Activated T-helper 17 cell treated with anti-CD3 and anti-CD28 coated beads, Interleukin-2, amount 50 U/mL, for 72 hours (primary cell): ENCODE measurements at regions not wholly inside any gene's neighbourhood (a gene's known extent, or its start where the extent isn't known, plus 50 kb on each side); places are given as distances from the start of the nearest gene placed in this dataset.

Source experiments
- ATAC-seq: fragments of 150-1000 bp; cut with Tn5 transposase; replicated peaks from 2 replicates; pipeline ENCODE4 v1.10.0; 2021; ENCODE audit warnings: mild to moderate bottlenecking, moderate library complexity
- H3K27ac Mint-ChIP-seq: one replicate; pipeline ENCODE4 v1.8.0; 2022; ENCODE audit warnings: mixed read lengths
- H3K27me3 Mint-ChIP-seq: one replicate; pipeline ENCODE4 v1.8.0; 2022; ENCODE audit warnings: mixed read lengths
- H3K36me3 Mint-ChIP-seq: one replicate; pipeline ENCODE4 v1.8.0; 2022; ENCODE audit warnings: low read depth, mild to moderate bottlenecking, mixed read lengths
- H3K4me1 Mint-ChIP-seq: one replicate; pipeline ENCODE4 v1.8.0; 2022; ENCODE audit warnings: mixed read lengths
- H3K4me3 Mint-ChIP-seq: one replicate; pipeline ENCODE4 v1.8.0; 2022; ENCODE audit warnings: mild to moderate bottlenecking, mixed read lengths
- H3K9me3 Mint-ChIP-seq: one replicate; pipeline ENCODE4 v1.8.0; 2022; ENCODE audit warnings: mixed read lengths

DNA sequence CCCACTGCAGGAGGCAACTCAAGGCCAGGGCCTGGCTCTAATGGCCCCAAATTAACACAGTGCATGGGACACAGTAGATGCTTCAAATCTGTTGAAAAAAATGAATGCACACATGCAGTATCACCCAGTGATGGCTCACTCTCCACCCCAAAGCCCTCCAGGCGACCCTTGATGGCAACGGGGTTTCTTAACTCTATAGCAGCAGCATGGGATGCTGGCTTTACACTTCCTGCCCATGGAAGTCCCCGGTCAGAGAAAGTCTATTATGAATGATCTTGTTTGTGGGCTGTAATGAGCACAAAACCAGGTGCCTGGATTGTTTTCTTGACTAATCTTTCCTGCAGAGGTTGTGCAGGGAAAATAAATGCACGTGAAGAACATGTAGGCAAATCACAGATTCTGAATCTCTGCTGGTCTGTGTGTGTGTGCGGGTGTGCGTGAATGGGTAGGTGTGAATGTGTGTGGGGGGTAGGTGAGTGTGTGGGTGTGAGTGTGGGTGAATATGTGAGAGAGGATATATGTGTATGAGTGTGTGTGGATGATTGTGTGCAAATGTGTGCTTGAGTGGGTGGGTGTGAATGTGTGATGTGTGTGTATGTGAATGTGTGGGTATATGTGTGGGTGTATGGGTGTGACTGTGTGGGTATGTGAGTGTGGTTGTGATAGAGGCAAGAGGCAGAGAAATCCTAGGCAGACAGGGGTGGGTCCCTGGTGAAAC, 60.1 kb upstream of the MLN start:
- Mint-ChIP-seq H3K27ac (no peak overlapping the region), H3K4me1 (peaks cover 23% of the 10 kb centered on the region), H3K27me3 (no peaks in the 10 kb centered on the region), H3K36me3 (no peaks in the 10 kb centered on the region), H3K9me3 (no peaks in the 10 kb centered on the region), H3K4me3 (no peak overlapping the region)
- ATAC-seq: peak; percentile 44

DNA sequence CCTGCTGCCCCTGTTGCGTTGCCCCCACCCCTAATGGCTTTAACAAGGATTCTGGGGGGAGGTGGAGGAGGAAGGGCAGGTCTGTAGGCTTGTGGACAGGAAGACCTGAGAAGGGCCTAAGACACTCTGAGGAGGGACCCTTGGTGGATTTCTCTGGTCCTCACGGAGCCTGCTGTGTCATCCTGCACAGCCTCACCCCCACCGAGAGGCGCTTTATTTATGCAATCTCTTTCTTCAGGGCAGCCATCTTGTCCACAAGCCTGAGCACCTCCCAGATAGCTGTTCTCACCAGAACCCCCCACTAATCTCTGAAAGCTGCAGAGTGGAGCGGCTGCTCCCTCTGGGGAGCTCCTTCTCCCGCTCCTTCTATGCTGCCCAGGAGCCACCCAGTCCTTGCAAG, 59.3 kb upstream of the MLN start:
- Mint-ChIP-seq H3K27ac (no peak overlapping the region), H3K27me3 (no peaks in the 10 kb centered on the region), H3K9me3 (no peaks in the 10 kb centered on the region), H3K4me3 (no peak overlapping the region), H3K4me1 (peaks cover 23% of the 10 kb centered on the region), H3K36me3 (no peaks in the 10 kb centered on the region)
- ATAC-seq: no peak

DNA sequence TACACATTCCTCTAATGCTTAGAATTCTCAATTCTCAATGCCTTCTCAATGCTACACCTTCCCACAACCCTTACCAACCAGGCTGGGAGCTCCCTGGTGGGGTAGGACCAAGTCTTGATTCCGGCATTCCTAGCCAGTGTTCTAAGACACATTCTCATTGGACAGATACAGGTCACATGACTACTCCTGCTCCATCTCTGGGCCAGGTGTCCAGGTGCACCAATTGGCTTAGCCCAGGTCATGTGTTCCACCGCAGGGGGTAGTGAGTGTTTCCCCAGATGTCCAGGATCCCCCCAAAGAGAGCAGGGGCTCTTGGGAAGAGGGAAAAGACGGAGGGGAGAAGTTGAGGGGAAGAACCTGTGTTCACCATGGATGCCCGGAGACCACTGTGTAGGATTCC, 58.7 kb upstream of the MLN start:
- Mint-ChIP-seq H3K36me3 (no peaks in the 10 kb centered on the region), H3K4me1 (peaks cover 23% of the 10 kb centered on the region), H3K4me3 (no peak overlapping the region), H3K27me3 (no peaks in the 10 kb centered on the region), H3K9me3 (no peaks in the 10 kb centered on the region), H3K27ac (no peak overlapping the region)
- ATAC-seq: no peak

DNA sequence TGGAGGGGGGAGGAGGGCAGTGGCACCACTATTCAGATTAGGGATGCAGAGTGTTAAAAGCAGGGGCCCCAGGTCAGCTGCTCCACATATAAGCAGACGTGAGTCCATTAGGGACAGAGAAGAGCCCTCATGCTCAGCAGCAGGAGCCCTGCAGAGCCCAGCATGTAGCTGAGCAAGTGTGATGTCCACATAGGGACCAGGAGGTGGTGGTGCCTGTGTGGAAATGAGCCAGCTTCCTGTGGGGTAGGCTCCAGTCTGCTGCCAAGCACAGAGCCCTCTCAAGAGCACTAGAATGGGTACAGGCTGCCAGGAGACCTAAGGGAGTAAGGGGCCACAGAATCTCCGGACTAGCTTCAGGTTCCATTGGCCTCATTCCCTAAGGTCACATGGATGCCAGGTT, 57.9 kb upstream of the MLN start:
- ATAC-seq: no peak
- Mint-ChIP-seq H3K27me3 (no peaks in the 10 kb centered on the region), H3K9me3 (no peaks in the 10 kb centered on the region), H3K27ac (no peak overlapping the region), H3K4me3 (no peak overlapping the region), H3K4me1 (peaks cover 23% of the 10 kb centered on the region), H3K36me3 (no peaks in the 10 kb centered on the region)

DNA sequence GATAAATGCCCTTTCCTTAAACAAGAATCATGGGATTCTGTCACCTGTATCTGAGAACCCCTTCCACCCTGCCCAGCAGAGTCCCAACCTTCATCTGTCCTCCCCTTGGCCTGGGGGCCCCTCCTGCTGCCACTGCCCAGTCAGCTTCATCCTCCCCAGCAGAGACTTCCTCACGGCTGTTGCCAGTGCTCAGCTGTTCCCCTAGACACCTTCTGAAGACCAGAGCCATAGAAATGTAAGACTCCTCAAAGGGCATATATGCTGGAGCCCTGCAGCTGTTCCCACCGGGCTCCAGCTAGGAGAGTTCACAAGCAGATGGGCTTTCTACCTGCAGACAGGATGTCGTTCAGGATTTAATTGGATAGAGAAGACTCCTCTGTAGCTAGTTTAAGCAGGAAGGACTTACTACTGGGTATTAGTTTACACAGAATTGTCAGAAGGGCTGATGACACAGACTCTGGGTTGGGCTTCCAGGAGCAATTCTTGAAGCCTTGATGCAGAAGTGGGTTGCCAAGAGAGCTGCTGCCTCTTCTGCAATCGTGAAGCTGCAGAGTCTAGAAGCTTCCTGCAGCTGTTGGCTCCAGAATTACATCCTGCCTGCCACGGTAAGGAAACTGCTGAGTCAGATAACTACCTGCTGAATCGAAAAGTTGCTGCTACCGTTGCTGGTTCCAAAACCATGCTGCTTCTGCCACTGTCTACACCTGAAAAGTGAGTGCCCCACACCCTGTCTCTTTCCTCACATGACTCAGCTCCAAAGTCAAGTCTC, 57.1 kb upstream of the MLN start:
- Mint-ChIP-seq H3K9me3 (no peaks in the 10 kb centered on the region), H3K36me3 (no peaks in the 10 kb centered on the region), H3K27ac (no peak overlapping the region), H3K4me1 (peaks cover 23% of the 10 kb centered on the region), H3K4me3 (peak overlapping the region; percentile 4), H3K27me3 (no peaks in the 10 kb centered on the region)
- peak; percentile 13 for ATAC-seq

- Mint-ChIP-seq H3K27me3 (no peaks in the 10 kb centered on the region), H3K4me1 (peaks cover 23% of the 10 kb centered on the region), H3K9me3 (no peaks in the 10 kb centered on the region), H3K27ac (no peak overlapping the region), H3K36me3 (no peaks in the 10 kb centered on the region), H3K4me3 (no peak overlapping the region)
- no peak for ATAC-seq
Observed at GRCh38 chr6:33860006-33860405, 56.2 kb upstream of the MLN start.

- Mint-ChIP-seq H3K4me1 (peaks cover 19% of the 10 kb centered on the region), H3K36me3 (no peaks in the 10 kb centered on the region), H3K27ac (no peak overlapping the region), H3K27me3 (peaks cover 7% of the 10 kb centered on the region), H3K4me3 (no peak overlapping the region), H3K9me3 (no peaks in the 10 kb centered on the region)
- ATAC-seq: no peak
Observed at GRCh38 chr6:33858804-33859505, 55.2 kb upstream of the MLN start.

GRCh38 chr6:33857932-33858475, 54.2 kb upstream of the MLN start:
- Mint-ChIP-seq H3K36me3 (no peaks in the 10 kb centered on the region), H3K4me1 (peaks cover 17% of the 10 kb centered on the region), H3K27ac (no peak overlapping the region), H3K9me3 (no peaks in the 10 kb centered on the region), H3K27me3 (peaks cover 7% of the 10 kb centered on the region), H3K4me3 (no peak overlapping the region)
- ATAC-seq: no peak

- H3K4me3 Mint-ChIP-seq: peak overlapping the region; percentile 9
- H3K27me3 Mint-ChIP-seq: peaks cover 7% of the 10 kb centered on the region
- ATAC-seq: peak; percentile 33
- no peaks in the 10 kb centered on the region for H3K36me3 Mint-ChIP-seq
- peaks cover 17% of the 10 kb centered on the region for H3K4me1 Mint-ChIP-seq
- no peaks in the 10 kb centered on the region for H3K9me3 Mint-ChIP-seq
- H3K27ac Mint-ChIP-seq: no peak overlapping the region
Observed at GRCh38 chr6:33857093-33857931, 53.5 kb upstream of the MLN start.

DNA sequence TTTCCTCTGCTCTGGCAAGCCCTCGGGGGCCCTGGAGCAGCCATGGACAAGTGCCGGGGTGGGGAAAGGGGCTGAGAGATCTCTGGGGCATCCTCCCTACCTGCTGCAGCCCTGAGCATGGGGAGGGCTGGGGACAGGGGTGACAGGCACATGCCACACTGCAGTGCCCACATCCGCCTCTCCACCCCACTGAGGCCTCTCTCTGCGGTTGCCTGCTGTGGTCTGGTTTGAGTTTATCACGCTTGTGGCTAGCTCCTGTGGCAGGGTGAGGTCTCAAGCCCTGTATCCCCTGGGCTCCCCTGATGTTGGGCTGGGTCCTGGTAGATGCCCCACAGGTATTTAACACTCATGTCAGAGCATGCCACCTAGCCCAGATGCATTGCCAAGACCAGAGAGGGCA, 52.9 kb upstream of the MLN start:
- Mint-ChIP-seq H3K27me3 (peaks cover 8% of the 10 kb centered on the region), H3K9me3 (no peaks in the 10 kb centered on the region), H3K4me1 (peaks cover 12% of the 10 kb centered on the region), H3K27ac (no peak overlapping the region), H3K4me3 (peak overlapping the region; percentile 9), H3K36me3 (no peaks in the 10 kb centered on the region)
- ATAC-seq: peak; percentile 94

DNA sequence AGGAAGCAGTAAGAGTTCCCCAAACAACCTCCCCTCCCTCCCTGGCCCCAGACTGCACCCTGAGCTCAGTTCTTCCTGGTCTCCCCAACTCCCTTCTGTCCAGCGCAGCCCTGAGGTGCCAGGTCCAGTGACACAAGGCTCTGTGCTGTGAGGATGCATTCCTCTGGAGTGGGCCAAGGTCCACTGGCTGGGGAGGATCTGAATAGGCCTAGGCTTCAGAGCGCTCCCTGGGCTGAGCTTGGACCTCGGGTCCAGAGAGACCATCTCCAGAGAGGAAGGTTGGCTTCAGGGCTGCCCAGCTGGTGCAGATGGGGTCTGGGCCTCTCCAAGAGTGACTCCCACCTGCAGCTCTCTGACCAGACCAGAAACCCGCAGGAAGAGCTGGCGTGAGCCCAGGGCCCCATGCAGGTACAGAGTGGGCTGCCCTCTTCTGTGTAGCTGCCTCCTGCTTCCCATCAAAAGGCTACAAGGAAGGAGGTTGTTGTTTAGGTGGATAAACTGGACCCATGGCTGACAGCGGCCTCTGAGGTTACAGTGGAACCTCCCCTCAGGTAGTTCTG, 52.3 kb upstream of the MLN start:
- H3K27ac Mint-ChIP-seq: no peak overlapping the region

DNA sequence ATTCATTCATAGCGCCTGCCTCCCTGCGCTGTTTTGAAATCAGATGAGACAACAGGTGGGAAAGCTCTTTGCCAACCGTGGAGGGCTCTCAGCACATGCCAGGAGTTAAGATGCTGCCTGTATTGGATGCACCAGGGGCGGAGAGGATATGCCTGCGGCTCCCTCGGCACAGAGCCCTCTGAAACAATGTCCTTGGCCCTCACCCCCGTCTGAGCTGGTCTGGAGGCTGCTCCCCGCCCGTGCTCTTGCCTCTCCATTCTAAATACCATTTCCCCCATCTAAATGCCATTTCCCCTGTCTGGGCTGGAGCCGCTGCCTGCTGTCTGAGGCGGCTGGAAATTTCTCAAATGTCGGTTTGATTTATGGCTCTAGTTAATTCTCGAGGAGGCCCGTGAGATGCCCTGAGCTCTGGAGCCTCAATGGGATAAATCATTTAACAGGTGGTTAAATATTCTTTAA, 50.8 kb upstream of the MLN start:
- Mint-ChIP-seq H3K9me3 (no peaks in the 10 kb centered on the region), H3K4me1 (no peaks in the 10 kb centered on the region), H3K4me3 (no peak overlapping the region), H3K27ac (no peak overlapping the region), H3K36me3 (no peaks in the 10 kb centered on the region), H3K27me3 (peaks cover 18% of the 10 kb centered on the region)
- no peak for ATAC-seq

More for the DNA sequence above, 52.3 kb upstream of the MLN start:
- no peak for ATAC-seq
- H3K4me1 Mint-ChIP-seq: peaks cover 7% of the 10 kb centered on the region
- no peaks in the 10 kb centered on the region for H3K9me3 Mint-ChIP-seq
- peaks cover 13% of the 10 kb centered on the region for H3K27me3 Mint-ChIP-seq
- no peaks in the 10 kb centered on the region for H3K36me3 Mint-ChIP-seq
- no peak overlapping the region for H3K4me3 Mint-ChIP-seq

DNA sequence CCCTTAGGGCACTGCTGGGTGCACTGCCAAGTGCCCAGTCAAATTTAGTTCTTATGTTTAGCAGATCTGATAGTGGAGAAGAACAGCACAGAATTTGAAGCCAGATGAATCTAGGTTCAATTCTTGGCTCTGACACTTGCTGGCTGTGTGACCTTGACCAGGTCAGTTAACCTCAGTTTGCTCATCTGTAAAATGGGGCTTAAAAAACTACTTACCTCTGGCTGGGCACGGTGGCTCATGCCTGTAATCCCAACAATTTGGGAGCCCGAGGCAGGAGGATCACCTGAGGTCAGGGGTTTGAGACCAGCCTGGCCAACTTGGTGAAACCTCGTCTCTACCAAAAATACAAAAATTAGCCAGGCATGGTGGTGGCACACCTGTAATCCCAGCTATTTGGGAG, 49.9 kb upstream of the MLN start:
- H3K27ac Mint-ChIP-seq: no peak overlapping the region
- no peaks in the 10 kb centered on the region for H3K36me3 Mint-ChIP-seq
- H3K9me3 Mint-ChIP-seq: no peaks in the 10 kb centered on the region
- ATAC-seq: no peak
- H3K4me1 Mint-ChIP-seq: no peaks in the 10 kb centered on the region
- no peak overlapping the region for H3K4me3 Mint-ChIP-seq
- H3K27me3 Mint-ChIP-seq: peaks cover 18% of the 10 kb centered on the region
